Urinary bladder (tissue), 3 donors: ENCODE measurements at regions not wholly inside any gene's neighbourhood (a gene's known extent, or its start where the extent isn't known, plus 50 kb on each side); places are given as distances from the start of the nearest gene placed in this dataset.

ENCODE experiments used
- DNase-seq: peaks from one replicate; pipeline ENCODE4 v3.0.0-alpha.2; 2015; ENCODE audit errors: extremely low spot score
- H3K27ac ChIP-seq: one replicate; pipeline ENCODE4 v1.5.1; 2013; ENCODE audit warnings: low read depth, mild to moderate bottlenecking, moderate library complexity
- H3K36me3 ChIP-seq: one replicate; pipeline ENCODE4 v1.6.1; 2013; ENCODE audit warnings: mild to moderate bottlenecking, moderate library complexity; ENCODE audit not compliant: insufficient read depth
- H3K4me1 ChIP-seq: one replicate; pipeline ENCODE4 v1.6.1; 2013; ENCODE audit warnings: mild to moderate bottlenecking, moderate library complexity; ENCODE audit not compliant: insufficient read depth
- H3K4me3 ChIP-seq: one replicate; pipeline ENCODE4 v1.5.1; 2013; ENCODE audit warnings: low read depth, low read length
- WGBS: extraction: QIAGEN DNeasy Blood & Tissue Kit; methylation state at CpG from one replicate; pipeline ENCODE4 v1.1.7; 2013; 5-methylcytosine and 5-hydroxymethylcytosine counted together
- donor health status: healthy with polysubstance abuse.
- donor health status: healthy.

GRCh38 chr7:18166002-18166401 is 138.4 kb upstream of the PRPS1L1 start:
- no peak overlapping the region for H3K4me3 ChIP-seq
- WGBS: 89% methylated on average over 3 of the region's 3 CpGs
- H3K36me3 ChIP-seq: no peaks in the 10 kb centered on the region
- no peak for DNase-seq
- H3K4me1 ChIP-seq: no peaks in the 10 kb centered on the region
- H3K27ac ChIP-seq: no peak overlapping the region

- Histone ChIP-seq H3K4me3 (no peak overlapping the region), H3K4me1 (no peaks in the 10 kb centered on the region), H3K27ac (no peak overlapping the region), H3K36me3 (no peaks in the 10 kb centered on the region)
- WGBS: 84% methylated on average over 1 of the region's 1 CpG
- DNase-seq: no peak
Observed at GRCh38 chr7:18167815-18168214, 140.2 kb upstream of the PRPS1L1 start.

- WGBS: 97% methylated on average over 7 of the region's 7 CpGs
Observed at GRCh38 chr7:18174996-18175395, 147.3 kb upstream of the PRPS1L1 start.

GRCh38 chr7:18175801-18176450 is 148.3 kb upstream of the PRPS1L1 start:
- Histone ChIP-seq H3K4me3 (no peak overlapping the region), H3K36me3 (no peaks in the 10 kb centered on the region), H3K27ac (no peak overlapping the region), H3K4me1 (no peaks in the 10 kb centered on the region)
- 22% methylated on average over 2 of the region's 2 CpGs for WGBS
- DNase-seq: no peak

More at GRCh38 chr7:18174996-18175395, 147.3 kb upstream of the PRPS1L1 start:
- no peak for DNase-seq
- Histone ChIP-seq H3K4me3 (no peak overlapping the region), H3K36me3 (no peaks in the 10 kb centered on the region), H3K27ac (no peak overlapping the region), H3K4me1 (no peaks in the 10 kb centered on the region)

- no peak overlapping the region for H3K27ac ChIP-seq
- H3K4me3 ChIP-seq: no peak overlapping the region
- H3K4me1 ChIP-seq: no peaks in the 10 kb centered on the region
- WGBS: 92% methylated on average over 5 of the region's 5 CpGs
- no peak for DNase-seq
- no peaks in the 10 kb centered on the region for H3K36me3 ChIP-seq
Observed at GRCh38 chr7:18177129-18177814, 149.6 kb upstream of the PRPS1L1 start.

- WGBS: 75% methylated on average over 7 of the region's 7 CpGs
- no peak for DNase-seq
- Histone ChIP-seq H3K36me3 (no peaks in the 10 kb centered on the region), H3K27ac (no peak overlapping the region), H3K4me3 (no peak overlapping the region), H3K4me1 (no peaks in the 10 kb centered on the region)
Observed at GRCh38 chr7:18177815-18178660, 150.4 kb upstream of the PRPS1L1 start.

GRCh38 chr7:18179093-18179492 is 151.4 kb upstream of the PRPS1L1 start:
- no peak for DNase-seq
- Histone ChIP-seq H3K36me3 (no peaks in the 10 kb centered on the region), H3K4me1 (no peaks in the 10 kb centered on the region), H3K27ac (no peak overlapping the region), H3K4me3 (no peak overlapping the region)

- 88% methylated on average over 1 of the region's 1 CpG for WGBS
- H3K36me3 ChIP-seq: no peaks in the 10 kb centered on the region
- no peak overlapping the region for H3K27ac ChIP-seq
- DNase-seq: no peak
- no peak overlapping the region for H3K4me3 ChIP-seq
- H3K4me1 ChIP-seq: no peaks in the 10 kb centered on the region
Observed at GRCh38 chr7:18180685-18181084, 153.0 kb upstream of the PRPS1L1 start.

- H3K36me3 ChIP-seq: no peaks in the 10 kb centered on the region
- DNase-seq: no peak
- H3K4me3 ChIP-seq: no peak overlapping the region
- H3K27ac ChIP-seq: no peak overlapping the region
- no peaks in the 10 kb centered on the region for H3K4me1 ChIP-seq
- WGBS: 91% methylated on average over 5 of the region's 5 CpGs
Observed at GRCh38 chr7:18189500-18190126, 162.0 kb upstream of the PRPS1L1 start.

- Histone ChIP-seq H3K4me1 (no peaks in the 10 kb centered on the region), H3K27ac (no peak overlapping the region), H3K4me3 (no peak overlapping the region), H3K36me3 (no peaks in the 10 kb centered on the region)
- WGBS: 37% methylated on average over 2 of the region's 2 CpGs
- DNase-seq: no peak
Observed at GRCh38 chr7:18191341-18191740, 163.7 kb upstream of the PRPS1L1 start.

- DNase-seq: no peak
- WGBS: 89% methylated on average over 8 of the region's 8 CpGs
- no peak overlapping the region for H3K27ac ChIP-seq
Observed at GRCh38 chr7:18191862-18192625, 164.4 kb upstream of the PRPS1L1 start.

GRCh38 chr7:18194616-18195015 is 167.0 kb upstream of the PRPS1L1 start:
- Histone ChIP-seq H3K4me3 (no peak overlapping the region), H3K4me1 (no peaks in the 10 kb centered on the region), H3K36me3 (no peaks in the 10 kb centered on the region), H3K27ac (no peak overlapping the region)
- no peak for DNase-seq

More at GRCh38 chr7:18191862-18192625, 164.4 kb upstream of the PRPS1L1 start:
- Histone ChIP-seq H3K4me1 (no peaks in the 10 kb centered on the region), H3K36me3 (no peaks in the 10 kb centered on the region), H3K4me3 (no peak overlapping the region)

GRCh38 chr7:18196638-18197037 is 169.0 kb upstream of the PRPS1L1 start:
- Histone ChIP-seq H3K27ac (no peak overlapping the region), H3K36me3 (no peaks in the 10 kb centered on the region), H3K4me3 (no peak overlapping the region), H3K4me1 (no peaks in the 10 kb centered on the region)
- 97% methylated on average over 3 of the region's 3 CpGs for WGBS
- DNase-seq: no peak
